GF-D8 (cell line): ENCODE measurements at regions not wholly inside any gene's neighbourhood (a gene's known extent, or its start where the extent isn't known, plus 50 kb on each side); places are given as distances from the start of the nearest gene placed in this dataset.
"Not testable (repeated sequence)": the region's sequence is repeated elsewhere in the genome, so short reads cannot be mapped to it uniquely, and the experiment has no call there.

ENCODE experiments used
- DNase-seq: peaks from one replicate; lab custom pipeline; 2025; lab: John Stamatoyannopoulos, UW

GRCh38 chr6:90463359-90463758, 123.5 kb downstream of the MAP3K7 start:
- no peak for DNase-seq

DNA sequence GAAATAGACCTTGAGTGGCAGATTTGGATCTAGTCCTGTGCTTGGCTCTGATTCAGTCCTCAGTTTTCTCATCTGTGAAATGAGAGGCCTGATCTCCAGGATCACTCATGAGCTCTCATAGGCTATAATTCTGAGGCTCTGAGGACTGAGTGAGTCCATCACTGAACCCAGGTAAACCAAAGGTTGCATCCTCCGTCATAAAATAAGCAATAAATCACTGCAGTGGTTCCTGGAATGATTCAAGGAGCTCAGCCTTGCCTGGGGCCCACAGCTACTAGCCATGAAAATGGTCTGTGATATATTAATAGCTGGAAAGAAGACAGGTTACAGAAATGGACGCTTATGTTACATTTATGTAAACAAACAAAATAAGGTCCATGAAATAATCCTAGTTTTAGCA, 124.8 kb downstream of the MAP3K7 start:
- DNase-seq = no peak

DNA sequence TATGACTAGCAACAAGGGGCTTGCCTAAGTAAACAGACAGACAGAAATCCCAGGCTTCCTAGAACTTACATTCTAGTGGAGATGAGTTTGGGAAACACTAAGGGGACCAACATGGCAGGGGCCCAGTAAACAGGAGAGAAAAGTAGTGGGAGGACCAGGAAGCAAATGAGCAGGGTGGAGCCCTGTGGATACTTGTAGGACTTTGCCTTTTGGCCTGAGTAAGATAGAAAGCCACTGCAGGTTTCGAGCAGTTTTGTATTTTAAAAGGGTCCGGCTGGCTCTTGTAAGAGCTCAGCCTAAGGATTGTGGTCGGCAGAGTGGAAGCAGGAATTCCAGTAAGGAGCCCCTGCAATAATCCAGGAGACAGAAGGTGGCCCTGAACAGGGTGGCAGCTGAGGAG, 125.5 kb downstream of the MAP3K7 start:
- no peak for DNase-seq

GRCh38 chr6:90460051-90460450, 126.8 kb downstream of the MAP3K7 start:
- DNase-seq = no peak

DNA sequence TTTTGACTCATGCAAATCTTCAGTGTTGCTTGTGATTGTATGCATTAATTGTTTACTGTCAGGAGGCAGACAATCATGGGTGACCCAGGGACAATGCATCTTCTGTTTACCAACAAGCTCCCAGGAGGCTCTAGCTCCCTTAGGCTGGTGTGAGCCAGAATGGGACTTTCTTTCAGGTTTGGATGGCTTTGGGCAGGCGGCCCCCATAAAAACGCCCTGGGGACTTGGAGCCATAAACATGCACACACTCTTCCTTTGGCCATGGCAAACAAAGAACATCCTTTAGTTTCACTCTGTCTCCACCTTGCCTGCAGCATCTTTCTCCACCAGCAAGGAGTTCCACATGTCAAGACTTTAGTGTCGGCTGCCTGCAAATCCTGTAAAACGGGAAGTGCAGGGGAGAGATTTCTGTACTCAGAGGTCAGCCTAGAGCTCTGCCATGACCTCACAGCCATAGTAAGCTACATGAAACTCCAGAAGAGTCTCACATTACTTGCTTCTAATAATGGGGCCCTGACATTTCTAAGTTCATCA, 127.6 kb downstream of the MAP3K7 start:
- no peak for DNase-seq

- DNase-seq = no peak
Observed at GRCh38 chr6:90458353-90459224, 128.3 kb downstream of the MAP3K7 start.

DNA sequence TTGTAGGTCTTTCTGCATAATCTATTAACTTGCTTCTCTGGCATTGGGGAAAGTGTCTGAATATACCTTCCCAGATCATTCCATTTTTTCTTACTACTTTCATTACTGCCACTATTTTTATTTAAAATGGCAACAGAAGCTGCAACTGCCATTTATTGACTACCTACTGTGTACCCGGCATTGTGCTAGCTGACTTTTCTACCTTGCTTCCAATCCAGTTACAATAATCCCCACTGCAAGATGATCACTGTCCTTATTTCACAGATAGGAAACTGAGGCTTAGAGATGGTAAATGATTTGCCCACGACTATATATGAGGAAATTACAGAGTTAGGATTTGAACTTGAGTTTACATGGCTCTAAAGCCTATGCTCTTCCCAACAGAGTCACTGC, 129.0 kb downstream of the MAP3K7 start:
- DNase-seq = no peak

DNA sequence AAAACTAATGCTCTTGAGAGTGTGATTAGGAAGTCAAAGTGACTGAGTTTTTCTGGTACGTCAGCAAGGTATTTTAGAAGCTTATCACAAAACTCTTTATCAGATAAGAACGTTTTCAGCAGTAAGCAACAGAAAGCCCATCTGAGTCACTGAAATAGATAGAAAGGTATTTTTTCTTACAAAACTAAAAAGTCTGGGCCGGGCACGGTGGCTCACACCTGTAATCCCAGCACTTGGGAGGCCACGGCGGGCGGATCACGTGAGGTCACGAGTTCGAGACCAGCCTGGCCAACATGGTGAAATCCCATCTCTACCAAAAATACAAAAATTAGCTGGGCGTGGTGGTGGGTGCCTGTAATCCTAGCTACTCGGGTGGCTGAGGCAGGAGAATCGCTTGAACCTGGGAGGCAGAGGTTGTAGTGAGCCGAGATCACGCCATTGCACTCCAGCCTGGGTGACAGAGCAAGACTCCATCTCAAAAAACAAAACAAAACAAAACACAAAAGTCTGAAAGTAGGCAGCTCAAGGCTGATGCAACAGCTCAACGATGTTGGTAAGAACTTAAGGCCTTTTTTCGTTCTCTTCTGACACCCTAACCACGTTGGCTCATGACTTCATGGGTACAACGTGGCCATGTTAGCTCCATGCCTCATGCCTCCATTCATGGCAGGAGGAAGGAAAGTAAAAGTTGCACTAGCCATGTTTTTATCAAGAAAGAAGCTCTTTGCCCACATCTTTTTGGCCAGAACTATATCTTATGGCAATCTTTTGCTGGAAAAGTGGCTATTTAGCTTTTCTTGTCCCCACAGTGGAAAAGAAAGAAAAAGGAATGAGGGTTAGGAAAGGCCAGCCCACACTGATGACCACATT, 129.6 kb downstream of the MAP3K7 start:
- not testable (repeated sequence) for DNase-seq

- DNase-seq = no peak
Observed at GRCh38 chr6:90456001-90456400, 130.9 kb downstream of the MAP3K7 start.

DNA sequence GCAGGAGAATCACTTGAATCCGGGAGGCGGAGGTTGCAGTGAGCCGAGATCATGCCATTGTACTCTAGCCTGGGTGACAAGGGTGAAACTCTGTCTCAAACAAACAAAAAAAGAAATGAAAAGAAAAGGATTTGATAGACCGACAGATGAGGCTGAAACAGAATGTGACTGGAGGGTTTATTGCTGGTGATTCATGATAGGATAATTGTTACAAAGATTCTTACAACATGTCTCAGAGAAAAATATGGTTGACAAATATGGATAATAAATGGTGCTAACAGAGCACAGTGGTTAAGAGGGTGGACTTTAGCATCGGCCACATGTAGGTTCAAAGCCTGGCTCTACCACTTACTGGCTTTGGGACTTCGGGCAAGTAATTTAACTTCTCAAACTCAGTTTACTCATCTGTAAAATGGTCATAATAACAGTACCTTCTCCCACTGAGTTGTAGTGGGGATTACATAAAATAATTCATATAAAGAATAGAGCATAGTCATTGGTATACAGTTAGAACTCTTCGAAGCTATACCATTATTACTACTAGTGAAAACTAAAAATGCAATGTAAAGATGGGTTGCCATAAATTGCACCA, 131.9 kb downstream of the MAP3K7 start:
- no peak for DNase-seq

DNA sequence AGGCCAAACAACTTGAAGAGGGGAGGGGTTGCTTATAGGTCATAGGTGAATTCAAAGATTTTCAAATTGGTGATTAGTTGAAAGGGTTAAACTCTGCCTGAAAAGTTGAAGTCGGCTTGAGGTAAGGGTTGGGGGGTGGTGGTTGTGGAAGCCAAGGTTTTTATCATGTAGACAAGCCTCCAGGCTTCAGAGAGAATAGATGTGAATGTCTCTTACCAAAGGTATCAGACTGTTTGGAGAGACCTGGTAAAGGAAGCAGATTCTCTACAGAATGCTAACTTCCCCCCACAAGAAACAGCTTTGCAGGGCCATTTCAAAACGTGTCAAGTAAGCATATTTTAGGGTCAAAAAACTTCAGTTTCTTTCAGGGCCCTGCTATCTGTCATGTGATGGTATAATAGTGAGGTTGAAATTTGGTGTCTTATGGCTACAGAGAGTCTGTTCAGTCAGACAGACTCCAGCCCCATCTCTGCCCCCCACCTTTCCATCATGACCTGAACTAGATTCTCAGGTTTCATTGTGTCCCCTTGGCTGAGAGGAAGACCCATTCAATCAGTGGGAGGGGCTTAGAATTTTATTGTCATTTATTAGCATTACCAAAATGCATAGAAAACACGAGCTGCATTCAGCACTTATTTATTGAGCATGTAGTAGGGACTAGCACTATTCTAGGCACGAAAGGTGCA, 136.5 kb downstream of the MAP3K7 start:
- no peak for DNase-seq

GRCh38 chr6:90449311-90449710, 137.6 kb downstream of the MAP3K7 start:
- no peak for DNase-seq

DNA sequence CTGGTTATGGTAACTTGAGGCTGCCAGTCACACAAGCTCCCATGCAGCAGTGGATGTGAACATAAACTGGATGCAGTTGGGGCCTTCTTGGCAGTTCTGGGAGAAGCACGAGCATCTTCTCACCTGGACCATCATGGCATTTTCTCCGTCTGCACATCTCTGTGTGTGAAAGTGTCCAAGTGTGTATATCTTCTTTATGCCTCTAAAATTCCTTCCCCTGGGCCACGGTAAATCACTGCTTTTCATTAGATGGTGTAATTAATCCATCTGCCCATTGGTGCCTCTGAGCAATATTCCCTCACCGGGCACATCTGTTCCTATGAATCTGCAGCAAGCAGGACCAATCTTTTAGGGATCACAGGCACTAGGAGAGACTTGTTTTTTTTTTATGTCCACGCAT, 138.0 kb downstream of the MAP3K7 start:
- DNase-seq = no peak

GRCh38 chr6:90446164-90446563, 140.7 kb downstream of the MAP3K7 start:
- DNase-seq = no peak

- no peak for DNase-seq
Observed at GRCh38 chr6:90445533-90446108, 141.3 kb downstream of the MAP3K7 start.

DNA sequence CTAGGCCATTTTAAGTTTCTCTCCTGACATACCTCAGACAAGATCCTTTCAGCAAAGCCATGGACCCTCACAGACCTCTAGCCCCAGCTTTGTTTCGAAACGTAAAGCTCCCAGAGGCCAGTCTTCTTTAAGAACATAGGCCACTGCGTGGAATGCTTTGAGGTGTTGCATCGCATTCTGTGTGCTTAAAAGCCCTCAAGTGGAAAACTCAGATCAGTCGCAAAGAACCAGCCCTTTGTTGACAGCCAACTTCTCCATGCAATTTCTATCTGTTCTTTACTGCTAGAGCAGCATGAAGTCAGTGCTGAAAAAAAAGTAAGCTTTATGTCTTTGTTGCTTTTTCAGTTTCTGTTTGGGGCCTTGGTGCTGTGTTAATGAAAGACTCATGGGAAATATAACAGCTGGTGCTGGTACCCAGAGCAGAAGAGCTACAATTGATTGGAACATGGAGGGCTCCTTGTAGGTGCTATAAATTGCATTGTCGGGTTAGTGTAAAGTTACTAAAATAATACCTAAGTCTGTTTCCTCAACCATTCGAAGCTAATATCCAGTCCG, 142.6 kb downstream of the MAP3K7 start:
- DNase-seq = no peak

- DNase-seq = no peak
Observed at GRCh38 chr6:90442366-90442765, 144.5 kb downstream of the MAP3K7 start.

DNA sequence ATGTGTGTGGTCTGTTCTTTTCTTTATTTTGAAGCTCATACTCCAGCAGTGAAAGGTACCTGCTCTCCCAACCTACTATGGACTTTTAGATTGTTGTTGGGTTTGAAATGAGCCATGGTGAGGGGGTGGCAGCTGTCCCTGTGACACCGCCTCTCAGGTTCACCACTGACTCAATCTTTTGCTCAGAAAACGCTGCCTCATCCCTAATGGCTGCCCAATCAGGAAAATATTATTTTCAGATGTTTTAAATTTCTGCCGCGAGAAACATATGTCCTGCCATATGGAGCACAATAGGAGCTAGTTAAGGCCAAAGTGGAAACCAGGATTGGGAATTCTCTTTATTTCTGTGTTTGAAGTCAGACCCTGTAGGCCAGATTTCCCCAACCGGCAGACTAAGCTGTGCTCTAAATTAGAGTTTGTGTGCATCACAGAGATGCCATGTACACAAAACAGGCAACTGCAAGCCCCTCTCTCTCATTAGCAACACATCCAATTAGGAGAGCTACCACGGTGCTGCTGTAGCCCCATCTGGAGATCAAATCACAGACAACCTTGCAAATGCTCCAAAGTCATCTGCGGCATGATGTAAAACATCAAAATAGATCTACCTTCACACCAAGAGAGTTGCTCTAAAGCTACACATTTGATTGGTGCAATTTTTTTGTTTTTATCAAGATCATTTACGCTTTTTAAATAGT, 144.1 kb upstream of the BACH2 start:
- no peak for DNase-seq

DNA sequence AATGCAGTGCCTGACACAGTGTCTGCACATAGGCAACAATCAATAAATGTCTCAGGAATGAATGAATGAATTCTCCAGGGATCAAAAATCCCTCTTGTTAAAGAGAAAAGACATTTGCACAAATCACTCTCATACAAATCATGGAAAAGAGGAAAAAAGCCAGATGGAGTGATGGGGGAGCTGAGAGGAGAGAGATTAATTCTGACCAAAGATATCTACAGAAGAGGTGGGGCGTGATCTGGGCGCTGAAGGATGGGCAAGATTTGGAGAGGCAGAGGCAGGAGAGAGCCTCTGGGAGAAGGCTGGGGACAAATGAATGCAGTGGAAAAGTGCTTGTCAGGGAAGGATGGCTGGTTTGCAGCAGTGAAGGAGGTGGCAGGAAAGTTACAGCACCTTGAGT, 142.9 kb upstream of the BACH2 start:
- no peak for DNase-seq

DNA sequence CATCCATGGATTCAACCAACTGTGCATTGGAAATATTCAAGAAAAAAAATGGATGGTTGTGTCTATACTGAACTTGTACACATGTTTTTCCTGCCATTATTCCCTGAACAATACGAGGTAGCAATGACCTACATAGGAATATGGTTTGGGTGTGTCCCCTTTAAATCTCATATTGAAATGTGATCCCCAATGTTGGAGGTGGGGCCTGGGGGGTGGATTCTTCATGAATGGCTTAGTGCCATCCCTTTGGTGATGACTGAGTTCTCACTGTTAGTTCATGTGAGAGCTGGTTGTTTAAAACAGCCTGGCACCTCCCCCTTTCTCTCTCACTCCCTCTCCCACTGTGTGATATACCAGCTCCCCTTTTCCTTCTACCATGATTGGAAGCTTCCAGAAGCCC, 139.8 kb upstream of the BACH2 start:
- no peak for DNase-seq
